BE2C (cell line): ENCODE measurements at regions not wholly inside any gene's neighbourhood (a gene's known extent, or its start where the extent isn't known, plus 50 kb on each side); places are given as distances from the start of the nearest gene placed in this dataset.
"Not testable (repeated sequence)": the region's sequence is repeated elsewhere in the genome, so short reads cannot be mapped to it uniquely, and the experiment has no call there.

Experiments
- DNase-seq: peaks from one replicate; pipeline ENCODE4 v3.0.0-alpha.2; 2020
- H3K27me3 ChIP-seq: fragments of 250-450 bp; sonication (Bioruptor Pico); 2 replicates; pipeline ENCODE4 v1.5.1; 2020; ENCODE audit warnings: mild to moderate bottlenecking
- H3K36me3 ChIP-seq: fragments of 250-450 bp; sonication (Bioruptor Pico); 2 replicates; pipeline ENCODE4 v1.5.1; 2020; ENCODE audit warnings: mild to moderate bottlenecking
- H3K4me1 ChIP-seq: fragments of 250-450 bp; sonication (Bioruptor Pico); 2 replicates; pipeline ENCODE4 v1.5.1; 2020
- H3K4me3 ChIP-seq: 2 replicates; pipeline ENCODE4 v1.5.1; 2011; ENCODE audit warnings: low read depth, low read length
- H3K9me3 ChIP-seq: fragments of 250-450 bp; sonication (Bioruptor Pico); 2 replicates; pipeline ENCODE4 v1.5.1; 2020
- CTCF ChIP-seq: IDR thresholded peaks from 2 replicates; pipeline ENCODE4 v1.5.1; 2012; ENCODE audit warnings: mild to moderate bottlenecking, low read depth, low read length

DNA sequence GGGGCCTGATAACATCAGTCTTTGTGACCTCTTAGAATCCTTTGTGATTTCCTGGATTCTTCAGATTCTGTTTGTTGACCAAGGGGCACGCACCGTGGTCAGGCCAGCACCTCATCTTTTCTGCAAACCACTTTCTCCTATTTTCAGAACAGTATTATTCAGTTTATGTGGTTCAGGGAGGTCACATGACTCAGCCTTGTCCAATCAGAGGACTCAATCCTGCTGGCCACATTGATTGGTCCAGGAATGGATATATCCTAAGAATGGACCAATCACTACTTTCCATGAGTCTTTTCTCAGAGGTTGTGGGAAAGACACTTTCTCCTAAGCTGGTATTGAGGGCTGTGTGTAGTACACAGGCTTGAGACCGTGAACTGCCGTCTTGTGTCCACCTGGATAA lies 123.1 kb upstream of the EEF2KMT start:
- DNase-seq: no peak
- Histone ChIP-seq H3K27me3 (no peaks in the 10 kb centered on the region; the same call in 1 of the 2 replicates), H3K4me3 (no peak overlapping the region), H3K9me3 (no peaks in the 10 kb centered on the region), H3K4me1 (no peaks in the 10 kb centered on the region; the same call in none of the 2 replicates), H3K36me3 (no peaks in the 10 kb centered on the region)
- no peak for TF ChIP-seq CTCF

GRCh38 chr16:5216441-5217080 lies 119.0 kb upstream of the EEF2KMT start:
- H3K4me1 ChIP-seq: no peaks in the 10 kb centered on the region; the same call in none of the 2 replicates
- no peak for TF ChIP-seq CTCF
- H3K9me3 ChIP-seq: no peaks in the 10 kb centered on the region
- H3K4me3 ChIP-seq: no peak overlapping the region
- no peaks in the 10 kb centered on the region; the same call in 1 of the 2 replicates for H3K27me3 ChIP-seq
- no peak for DNase-seq
- no peaks in the 10 kb centered on the region for H3K36me3 ChIP-seq

DNA sequence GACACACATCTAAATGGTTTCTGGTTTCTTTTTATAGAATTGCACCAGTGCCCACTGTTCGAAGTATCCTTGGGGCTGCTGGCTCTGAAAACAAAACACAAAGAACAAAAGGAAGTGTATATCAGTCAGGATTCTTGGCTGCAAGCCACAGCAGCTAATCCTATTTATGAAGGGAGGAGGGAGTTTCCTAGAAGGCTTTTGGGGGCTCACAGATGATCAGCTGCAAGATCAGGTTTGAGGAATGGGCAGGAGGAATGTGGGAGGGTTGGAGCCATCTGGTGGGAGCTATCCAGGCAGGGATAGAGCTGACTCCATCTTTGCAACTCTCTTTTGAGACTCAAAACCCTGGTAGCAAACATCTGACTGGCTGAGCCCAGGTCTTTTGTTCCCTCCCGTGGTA lies 118.3 kb upstream of the EEF2KMT start:
- TF ChIP-seq CTCF: no peak
- H3K9me3 ChIP-seq: no peaks in the 10 kb centered on the region
- no peak for DNase-seq

GRCh38 chr16:5214466-5214865 lies 116.9 kb upstream of the EEF2KMT start:
- TF ChIP-seq CTCF: no peak
- no peaks in the 10 kb centered on the region; the same call in 1 of the 2 replicates for H3K27me3 ChIP-seq
- no peak overlapping the region for H3K4me3 ChIP-seq

More for the DNA sequence above, 118.3 kb upstream of the EEF2KMT start:
- Histone ChIP-seq H3K36me3 (no peaks in the 10 kb centered on the region), H3K4me3 (no peak overlapping the region), H3K27me3 (no peaks in the 10 kb centered on the region; the same call in 1 of the 2 replicates), H3K4me1 (no peaks in the 10 kb centered on the region; the same call in none of the 2 replicates)

GRCh38 chr16:5212501-5212900 lies 114.9 kb upstream of the EEF2KMT start:
- DNase-seq, H3K4me3 ChIP-seq, H3K4me1 ChIP-seq, H3K9me3 ChIP-seq, H3K36me3 ChIP-seq, H3K27me3 ChIP-seq: not testable (repeated sequence)

More at GRCh38 chr16:5214466-5214865, 116.9 kb upstream of the EEF2KMT start:
- no peak for DNase-seq
- no peaks in the 10 kb centered on the region for H3K36me3 ChIP-seq
- no peaks in the 10 kb centered on the region for H3K9me3 ChIP-seq
- H3K4me1 ChIP-seq: no peaks in the 10 kb centered on the region; the same call in none of the 2 replicates

- not testable (repeated sequence) for H3K27me3 ChIP-seq, H3K4me3 ChIP-seq, H3K36me3 ChIP-seq, H3K4me1 ChIP-seq, H3K9me3 ChIP-seq, DNase-seq
These were observed 110.4 kb upstream of the EEF2KMT start for GRCh38 chr16:5207862-5208498.

GRCh38 chr16:5207001-5207523 lies 109.5 kb upstream of the EEF2KMT start:
- no peak for DNase-seq
- Histone ChIP-seq H3K36me3 (no peaks in the 10 kb centered on the region), H3K4me3 (no peak overlapping the region), H3K27me3 (no peaks in the 10 kb centered on the region), H3K9me3 (no peaks in the 10 kb centered on the region), H3K4me1 (no peaks in the 10 kb centered on the region)
- no peak for TF ChIP-seq CTCF
